Transverse colon (tissue), 4 donors: ENCODE measurements at regions not wholly inside any gene's neighbourhood (a gene's known extent, or its start where the extent isn't known, plus 50 kb on each side); places are given as distances from the start of the nearest gene placed in this dataset.

Experiments used
- DNase-seq: peaks from one replicate; pipeline ENCODE4 v3.0.0-alpha.2; 2019
- H3K27ac ChIP-seq, 4 donors: fragments of 200-600 bp; sonication (generic); 2 replicates each; pipeline ENCODE4 v1.5.1; 2016 to 2018; ENCODE audit warnings: inconsistent platforms in 4 of 4
- H3K27me3 ChIP-seq: fragments of 200-600 bp; sonication (generic); 2 replicates; pipeline ENCODE4 v1.5.1; 2017; ENCODE audit warnings: inconsistent platforms
- H3K36me3 ChIP-seq, 4 donors: fragments of 200-600 bp; sonication (generic); 2 replicates each; pipeline ENCODE4 v1.5.1; 2017 to 2019; ENCODE audit warnings: inconsistent platforms in 4 of 4
- H3K4me1 ChIP-seq, 4 donors: fragments of 200-600 bp; sonication (generic); 2 replicates each; pipeline ENCODE4 v1.5.1; 2017 to 2020; ENCODE audit warnings: inconsistent platforms in 4 of 4
- H3K4me3 ChIP-seq, 4 donors: fragments of 200-600 bp; sonication (generic); 1 replicate in 1 of 4; 2 replicates in 3 of 4; pipeline versions ENCODE4 v1.5.1 to v1.6.1; 2017 to 2019; ENCODE audit warnings: inconsistent platforms in 4 of 4
- H3K9me3 ChIP-seq, 2 donors: fragments of 200-600 bp; sonication (generic); 2 replicates each; pipeline ENCODE4 v1.5.1; 2017 to 2019; ENCODE audit warnings: inconsistent platforms in 2 of 2
- CTCF ChIP-seq, 5 experiments: fragments of 200-600 bp in 3 of 5; fragments of 450-650 bp in 2 of 5; sonication (generic) in 3 of 5; IDR thresholded peaks; 1 replicate in 2 of 5; 2 replicates in 3 of 5; pipeline ENCODE4 v1.5.1; 2016 to 2017; ENCODE audit warnings: antibody characterized with exemption in 5 of 5, inconsistent platforms in 3 of 5, mild to moderate bottlenecking in 2 of 5, moderate library complexity in 1 of 5
- EP300 ChIP-seq: sonication (generic); formaldehyde crosslinking; IDR thresholded peaks from one replicate; pipeline ENCODE4 v1.6.1; 2017; ENCODE audit warnings: antibody characterized with exemption, low read depth
- POLR2A ChIP-seq: fragments of 450-650 bp; IDR thresholded peaks from one replicate; pipeline ENCODE4 v1.6.1; 2016; ENCODE audit warnings: antibody characterized with exemption, mild to moderate bottlenecking, moderate library complexity
- POLR2AphosphoS5 ChIP-seq, 3 donors: sonication (generic); formaldehyde crosslinking; IDR thresholded peaks; one replicate each; pipeline ENCODE4 v1.6.1; 2016; ENCODE audit warnings: antibody characterized with exemption in 3 of 3
- WGBS, 2 donors: methylation state at CpG; one replicate each; pipeline ENCODE4 v1.1.5; 2018; ENCODE audit warnings: low coverage in 1 of 2; 5-methylcytosine and 5-hydroxymethylcytosine counted together
- in situ Hi-C, 4 donors: fragments of 200-750 bp; cut with MboI; loops; one replicate each; pipeline versions ENCODE4 v1.15.0 to v1.15.1; 2017; ENCODE audit warnings: low sequenced_read_pairs in 3 of 4, low pct_ligation_motif_present in 1 of 4, low pct_unique_long_range_greater_than_20kb in 1 of 4
- intact Hi-C: fragments of 100-400 bp; cut with DNase I; formaldehyde crosslinking; loops from one replicate; pipeline ENCODE4 v1.15.1; 2023; ENCODE audit warnings: low total_unique reads

GRCh38 chr20:48287552-48288170, 502.4 kb upstream of the SULF2 start:
- Histone ChIP-seq H3K4me3 (no peak overlapping the region), H3K9me3 (no peaks in the 10 kb centered on the region), H3K4me1 (peaks cover 0 to 13% (median 6%) of the 10 kb centered on the region in 4 donors), H3K36me3 (no peaks in the 10 kb centered on the region), H3K27me3 (no peaks in the 10 kb centered on the region), H3K27ac (peak overlapping the region; percentile 0 to 58 (median 50))
- in situ Hi-C loops: no loop called here
- TF ChIP-seq CTCF (IDR thresholded peaks at IDR 0.05) (no peak), POLR2A (no peak), EP300 (no peak), POLR2AphosphoS5 (IDR thresholded peaks at IDR 0.05) (no peak)
- 89 to 90% methylated on average over 4 to 6 of the region's 6 CpGs for WGBS, 2 donors
- intact Hi-C loops: no loop called here
- no peak for DNase-seq

DNA sequence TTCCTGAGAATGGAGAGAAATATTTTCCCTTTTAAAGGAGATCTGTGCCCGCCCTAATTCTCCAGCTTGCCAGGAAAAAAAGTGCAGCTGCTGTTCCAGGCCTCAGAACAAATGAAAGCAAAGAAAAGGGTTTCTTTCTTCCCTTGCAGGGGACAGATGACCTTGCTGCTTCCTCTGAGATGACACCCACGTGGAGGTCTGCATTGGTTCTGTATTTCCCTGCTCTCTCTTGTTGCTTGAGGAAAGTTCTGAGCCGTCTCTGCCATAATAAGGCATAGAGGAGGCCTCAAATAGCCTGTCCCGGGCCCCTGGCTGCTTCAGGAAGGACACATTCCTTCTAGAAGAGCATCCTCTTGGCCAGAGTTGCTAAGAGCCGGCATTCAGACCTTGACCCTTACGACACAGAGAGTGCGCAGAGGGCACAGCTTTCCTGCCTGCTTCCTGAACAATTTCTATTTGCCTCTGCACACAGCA, 501.8 kb upstream of the SULF2 start:
- Histone ChIP-seq H3K4me3 (no peak overlapping the region), H3K4me1 (peaks cover 0 to 13% (median 6%) of the 10 kb centered on the region in 4 donors), H3K27ac (peak overlapping the region; percentile 0 to 58 (median 50)), H3K9me3 (no peaks in the 10 kb centered on the region), H3K36me3 (no peaks in the 10 kb centered on the region), H3K27me3 (no peaks in the 10 kb centered on the region)
- no peak for DNase-seq
- intact Hi-C loops: no loop called here
- in situ Hi-C loops: no loop called here
- 33% methylated on average over 2 to 7 of the region's 7 CpGs for WGBS, 2 donors
- TF ChIP-seq CTCF (IDR thresholded peaks at IDR 0.05) (no peak), EP300 (no peak), POLR2AphosphoS5 (IDR thresholded peaks at IDR 0.05) (no peak)

- Histone ChIP-seq H3K36me3 (no peaks in the 10 kb centered on the region), H3K4me1 (peaks cover 0 to 13% (median 6%) of the 10 kb centered on the region in 4 donors), H3K27ac (peak overlapping the region; percentile 0 to 58 (median 50)), H3K4me3 (no peak overlapping the region), H3K27me3 (no peaks in the 10 kb centered on the region), H3K9me3 (no peaks in the 10 kb centered on the region)
- WGBS, 2 donors: 65% methylated on average over 1 of the region's 1 CpG; no CpG with 5 or more reads in 1 of the 2 donors
- TF ChIP-seq POLR2A (no peak), EP300 (no peak), CTCF (IDR thresholded peaks at IDR 0.05) (no peak), POLR2AphosphoS5 (IDR thresholded peaks at IDR 0.05) (no peak)
- intact Hi-C loops (no loop called here), in situ Hi-C loops (no loop called here)
- no peak for DNase-seq
Measured at GRCh38 chr20:48286601-48287000, 501.3 kb upstream of the SULF2 start.

DNA sequence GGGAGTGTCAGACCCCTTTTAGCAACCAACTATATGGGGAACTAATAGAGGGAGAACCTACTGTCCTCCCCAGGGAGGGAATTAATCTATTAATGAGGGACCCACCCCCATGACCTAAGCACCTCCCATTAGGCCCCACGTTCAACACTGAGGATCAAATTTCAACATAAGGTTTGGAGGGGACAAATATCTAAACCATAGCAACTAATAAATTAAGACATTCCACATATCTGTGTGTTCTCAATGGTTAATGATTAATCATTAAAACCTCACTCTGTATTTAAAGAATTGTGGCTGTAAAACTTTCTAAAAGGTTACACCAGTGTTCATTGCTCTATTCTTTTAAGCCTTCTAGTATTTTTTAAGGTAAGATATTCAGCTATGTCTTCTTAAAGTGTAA, 500.4 kb upstream of the SULF2 start:
- Histone ChIP-seq H3K36me3 (no peaks in the 10 kb centered on the region), H3K27ac (no peak overlapping the region), H3K9me3 (no peaks in the 10 kb centered on the region), H3K4me1 (peaks cover 0 to 13% (median 6%) of the 10 kb centered on the region in 4 donors), H3K4me3 (no peak overlapping the region), H3K27me3 (no peaks in the 10 kb centered on the region)
- in situ Hi-C loops (no loop called here), intact Hi-C loops (no loop called here)
- WGBS, 2 donors: 38% methylated on average over 1 of the region's 1 CpG; no CpG with 5 or more reads in 1 of the 2 donors
- TF ChIP-seq POLR2A (no peak), CTCF (IDR thresholded peaks at IDR 0.05) (no peak), POLR2AphosphoS5 (IDR thresholded peaks at IDR 0.05) (no peak), EP300 (no peak)
- DNase-seq: no peak
